HG03045 (cell line): ENCODE measurements at regions not wholly inside any gene's neighbourhood (a gene's known extent, or its start where the extent isn't known, plus 50 kb on each side); places are given as distances from the start of the nearest gene placed in this dataset.
"Not testable (repeated sequence)": the region's sequence is repeated elsewhere in the genome, so short reads cannot be mapped to it uniquely, and the experiment has no call there.

Experiments used
- ATAC-seq: cut with Tn5 transposase; IDR thresholded peaks from one replicate; pipeline ENCODE4 v1.9.1; 2021; ENCODE audit warnings: mild to moderate bottlenecking, moderate library complexity; ENCODE audit not compliant: unreplicated experiment

DNA sequence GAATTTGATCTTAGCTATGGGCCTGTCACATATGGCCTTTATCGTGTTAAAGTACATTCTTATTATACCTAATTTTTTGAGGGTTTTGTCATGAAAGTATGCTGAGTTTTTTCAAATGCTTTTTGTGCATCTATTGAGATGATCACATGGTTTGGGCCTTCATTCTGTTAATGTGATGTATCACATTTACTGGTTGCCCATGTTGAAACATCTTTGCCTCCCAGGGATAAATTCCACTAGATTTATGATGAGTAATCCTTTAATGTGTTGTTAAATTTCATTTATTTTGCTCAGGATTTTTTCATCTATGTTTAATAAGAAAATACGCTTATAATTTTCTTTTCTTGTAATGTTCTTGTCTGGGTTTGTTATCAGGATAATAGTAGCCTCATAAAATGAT, 442.0 kb downstream of the MDFIC start:
- ATAC-seq, result no peak

DNA sequence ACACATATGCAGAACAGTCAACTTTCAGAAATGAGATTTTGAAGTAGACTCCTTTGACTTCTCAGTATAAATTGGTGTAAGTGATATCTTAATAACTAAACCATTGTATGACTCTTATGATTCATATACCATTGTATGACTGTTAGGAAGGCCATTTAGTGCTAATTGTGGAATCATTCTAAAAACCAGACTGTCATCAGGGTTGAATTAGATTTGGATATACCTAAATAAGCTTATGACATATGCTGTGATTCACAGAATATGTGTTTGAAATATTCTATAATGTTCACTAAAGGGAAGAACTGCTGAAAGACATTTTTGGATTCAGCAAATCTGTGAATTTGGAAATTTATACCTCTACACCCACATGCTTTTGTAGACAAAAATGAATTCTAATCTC, 438.1 kb downstream of the MDFIC start:
- ATAC-seq, result no peak

DNA sequence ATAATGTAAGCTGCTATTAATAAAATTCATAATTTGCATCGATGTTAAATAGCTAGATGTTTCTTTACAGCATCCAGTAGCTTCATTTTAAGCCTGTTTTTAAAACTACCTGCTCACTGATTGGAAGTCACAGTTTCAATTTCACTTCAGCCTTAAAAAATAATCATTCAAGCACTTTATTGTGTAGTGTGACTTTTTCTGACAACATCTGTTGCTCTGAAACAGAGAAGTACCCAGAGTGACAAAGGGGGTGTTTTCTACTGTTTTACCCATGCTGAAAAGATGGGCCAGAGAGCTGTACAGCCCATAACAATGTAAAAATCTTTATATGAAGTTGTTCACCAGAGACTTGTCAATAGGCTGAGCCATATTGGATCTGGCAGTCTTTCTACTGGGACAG, 437.2 kb downstream of the MDFIC start:
- no peak for ATAC-seq

DNA sequence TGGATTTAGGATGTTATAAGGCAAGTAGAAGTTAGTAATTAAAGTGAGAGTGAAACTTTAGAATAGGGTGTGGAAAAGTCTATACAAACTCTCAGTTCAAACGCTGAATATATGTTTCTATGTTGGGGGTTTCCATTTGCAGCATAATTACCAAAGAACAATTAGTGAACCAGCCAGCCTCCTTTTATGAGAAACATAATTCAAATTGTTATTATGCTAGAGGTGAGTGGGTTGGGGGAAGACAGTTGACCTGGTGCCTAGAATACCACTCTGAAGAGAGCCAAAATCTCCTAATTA, 435.8 kb downstream of the MDFIC start:
- ATAC-seq, result no peak

DNA sequence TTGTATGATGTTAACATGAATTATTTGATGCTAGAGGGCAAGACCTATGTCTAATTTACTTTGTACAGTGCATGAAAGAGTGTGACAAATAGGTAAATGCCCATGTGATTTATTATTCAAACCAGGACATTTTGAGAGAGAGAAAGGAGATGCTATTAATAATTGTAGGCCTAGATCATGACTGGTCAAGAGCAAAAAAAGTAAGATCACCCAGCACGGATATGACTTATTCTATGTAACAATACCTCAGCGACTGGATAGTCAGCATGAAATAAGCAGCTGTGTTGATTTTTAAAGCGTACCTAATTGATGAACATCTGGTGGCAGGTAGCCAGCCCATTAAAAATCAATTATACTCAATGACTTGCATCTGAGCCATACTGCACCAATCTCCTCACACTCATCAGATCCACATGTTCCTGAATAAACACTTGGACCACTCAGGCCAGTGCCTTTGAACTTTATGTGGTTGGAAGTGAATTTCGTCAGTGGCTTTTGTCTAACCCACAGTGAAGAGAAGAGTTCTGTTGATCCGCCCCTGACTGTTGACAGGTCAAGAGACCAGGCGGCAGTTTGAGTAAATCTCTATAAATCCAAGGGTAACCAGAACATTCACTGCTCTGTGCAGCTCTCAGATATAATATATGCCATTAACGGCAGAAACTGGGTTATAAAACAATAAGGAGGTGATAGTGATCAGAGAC, 435.3 kb downstream of the MDFIC start:
- no peak for ATAC-seq

DNA sequence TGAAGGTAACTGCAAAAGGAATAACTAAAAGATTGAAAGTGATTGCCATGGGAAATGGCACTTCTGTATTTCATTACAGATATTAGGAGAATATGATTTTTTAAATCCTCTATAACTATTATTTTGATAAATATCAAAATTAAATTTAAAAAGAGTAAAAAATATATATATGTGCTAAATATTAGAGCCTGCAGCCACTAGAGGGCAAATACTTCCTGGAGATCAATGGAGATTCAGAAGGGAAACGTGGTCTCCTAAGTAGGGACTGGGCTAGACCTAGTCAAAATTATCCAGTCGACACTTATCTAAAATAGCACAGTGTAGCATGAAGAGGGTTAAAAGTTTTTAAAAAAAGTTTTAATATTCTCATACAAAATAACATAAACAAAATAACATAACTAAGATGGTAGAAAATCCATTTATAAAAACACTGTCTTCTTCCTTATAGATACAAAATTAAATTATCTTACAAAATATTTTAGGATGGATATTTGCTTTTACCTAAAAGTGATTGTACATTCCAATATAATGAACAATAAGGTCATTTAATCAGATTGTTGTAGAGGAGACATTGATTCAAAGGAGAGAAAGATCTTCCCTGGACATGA, 434.3 kb downstream of the MDFIC start:
- no peak for ATAC-seq

DNA sequence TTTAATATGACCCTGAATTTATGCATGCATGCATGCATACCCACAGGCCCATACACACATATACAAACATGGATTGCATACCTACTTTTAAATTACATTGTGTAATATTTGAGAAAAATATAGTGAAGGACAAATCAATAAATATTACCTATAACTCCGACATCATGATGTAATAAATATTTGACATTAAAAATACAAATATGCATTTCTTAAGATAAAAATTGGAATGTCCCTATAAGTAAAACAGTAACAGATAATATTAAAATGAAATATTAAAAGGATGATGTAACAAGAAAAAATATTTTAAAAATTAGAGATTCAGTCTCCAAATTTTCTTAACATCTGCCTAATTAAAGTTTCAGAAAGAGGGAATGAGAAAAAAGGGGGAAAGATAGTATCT, 433.0 kb downstream of the MDFIC start:
- no peak for ATAC-seq

DNA sequence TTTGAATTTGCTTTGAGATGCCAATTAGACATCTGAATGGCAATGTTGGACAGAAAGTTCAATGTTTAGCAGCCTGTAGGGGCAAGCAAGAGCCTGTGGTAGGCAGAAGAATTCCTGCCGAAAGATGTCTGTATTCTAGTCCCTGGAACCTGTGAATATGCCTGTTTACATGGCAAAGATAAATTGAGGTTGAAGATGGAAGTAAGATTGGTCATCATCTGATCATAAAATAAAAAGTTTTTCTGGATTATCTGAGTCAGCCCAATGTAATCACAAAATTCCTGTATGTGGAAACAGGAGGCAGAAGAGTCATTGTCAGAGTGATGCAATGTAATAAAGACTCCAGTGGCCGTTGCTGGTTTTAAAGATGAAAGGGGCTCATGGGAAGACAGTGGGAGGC, 430.5 kb downstream of the MDFIC start:
- ATAC-seq, result no peak

DNA sequence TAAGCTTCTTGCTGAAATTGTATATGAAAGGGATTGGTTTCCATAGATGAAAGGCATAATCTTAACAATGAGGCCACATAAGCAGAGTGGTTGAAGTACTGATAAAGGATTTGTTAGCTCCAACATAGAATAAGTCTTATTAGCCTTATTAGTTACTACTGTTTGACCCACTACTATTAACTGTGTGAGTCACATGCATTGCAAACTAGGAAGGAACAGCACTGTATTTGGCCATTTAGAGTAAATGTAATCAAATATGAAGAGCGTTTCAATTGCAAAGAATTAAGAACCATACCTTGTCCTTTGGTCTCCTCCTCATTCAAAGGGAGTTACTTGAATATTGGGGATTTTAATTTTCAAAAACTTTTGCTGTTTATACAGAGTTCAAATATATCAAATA, 428.9 kb downstream of the MDFIC start:
- ATAC-seq, result no peak

DNA sequence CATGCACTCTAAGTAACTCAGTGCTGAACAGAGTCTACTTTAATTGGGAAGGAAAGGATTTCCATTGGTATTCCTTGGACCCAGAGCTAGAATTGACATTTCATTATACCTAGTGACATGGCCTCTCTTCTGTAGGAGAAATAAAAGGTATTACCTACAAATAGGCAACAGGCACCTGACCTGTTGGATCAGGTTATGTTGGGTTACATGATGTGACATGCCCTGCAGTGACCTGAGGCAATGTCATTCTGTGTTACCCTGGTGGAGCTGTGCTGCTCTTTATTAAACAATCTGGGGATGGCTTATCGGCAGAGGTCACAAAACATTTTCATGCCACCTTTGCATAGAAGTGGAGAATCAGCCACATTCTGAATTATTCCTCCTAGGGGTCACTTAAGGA, 427.7 kb downstream of the MDFIC start:
- ATAC-seq, result no peak

DNA sequence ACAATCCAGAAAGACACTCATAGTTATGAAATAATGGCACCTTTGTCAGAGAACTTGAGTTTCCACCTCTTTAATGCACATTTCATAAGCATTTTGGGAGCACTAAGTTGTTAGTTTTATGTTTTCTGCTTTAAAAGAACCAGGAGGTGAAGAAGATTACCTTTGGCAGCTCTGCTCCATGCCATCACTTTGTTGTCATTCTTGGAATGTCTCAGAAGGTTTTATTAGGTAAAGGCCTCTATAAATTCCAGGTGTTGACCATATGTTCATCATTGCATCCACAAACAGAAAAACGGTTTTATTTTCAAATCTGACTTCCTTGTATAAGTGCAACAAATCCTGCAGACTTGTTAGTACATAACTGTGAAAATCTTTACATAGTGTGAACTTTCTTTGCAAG, 424.8 kb downstream of the MDFIC start:
- ATAC-seq, result no peak

DNA sequence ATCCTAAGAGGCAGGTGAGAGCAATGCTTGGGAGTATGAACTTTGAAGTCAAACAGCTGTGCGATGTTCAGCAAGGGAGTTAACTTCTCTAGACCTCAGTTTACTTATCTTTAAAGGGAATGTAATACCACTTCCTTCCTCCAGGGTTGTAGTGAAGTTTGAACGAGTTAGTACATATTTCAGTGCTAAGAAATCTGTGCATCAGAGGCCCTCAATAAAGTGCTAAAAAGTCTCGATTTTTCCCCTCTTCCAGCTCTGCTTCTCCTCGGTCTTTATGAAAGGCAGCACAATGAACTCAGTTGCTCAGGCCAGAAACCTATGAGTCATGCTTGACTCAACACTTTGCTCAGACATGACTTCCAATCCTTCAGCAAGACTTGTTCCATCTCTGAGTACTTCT, 418.9 kb downstream of the MDFIC start:
- no peak for ATAC-seq

DNA sequence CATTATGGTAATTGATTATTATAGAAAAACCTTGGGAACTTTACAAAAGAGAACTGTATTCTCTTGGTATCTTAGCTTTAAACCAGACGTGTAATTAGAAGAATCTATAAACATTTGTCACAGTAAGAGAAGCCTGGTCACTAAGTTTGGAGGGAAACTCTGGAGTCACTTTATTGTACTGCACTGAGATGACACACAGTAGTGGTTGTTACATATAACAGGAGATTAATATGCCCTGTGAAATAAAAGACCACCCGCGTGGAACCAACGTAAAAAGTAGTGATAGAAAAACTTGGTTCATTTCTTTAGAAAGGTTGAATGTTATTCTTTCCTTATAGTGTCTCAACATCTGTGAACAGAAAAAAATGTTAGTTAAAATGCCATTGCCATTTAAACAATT, 416.1 kb downstream of the MDFIC start:
- no peak for ATAC-seq

DNA sequence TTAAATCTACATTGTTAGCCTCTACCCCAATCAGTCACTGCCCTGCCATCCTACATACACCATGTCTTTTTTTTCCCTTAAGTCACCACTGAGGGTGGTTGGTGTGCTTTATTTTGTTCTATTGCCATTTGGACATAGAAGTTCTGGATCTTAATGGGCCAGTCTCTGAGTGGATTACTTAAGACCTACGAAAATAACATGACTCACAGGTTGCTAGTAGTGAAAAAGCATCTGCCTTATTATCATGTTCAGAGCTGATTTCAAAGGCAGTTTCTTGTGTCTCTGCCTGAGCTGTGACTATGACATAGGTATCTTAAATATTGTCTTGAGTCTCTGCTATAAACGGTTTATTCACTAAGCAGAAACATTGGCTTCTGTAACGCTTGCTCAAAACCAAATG, 410.8 kb downstream of the MDFIC start:
- ATAC-seq, result no peak

DNA sequence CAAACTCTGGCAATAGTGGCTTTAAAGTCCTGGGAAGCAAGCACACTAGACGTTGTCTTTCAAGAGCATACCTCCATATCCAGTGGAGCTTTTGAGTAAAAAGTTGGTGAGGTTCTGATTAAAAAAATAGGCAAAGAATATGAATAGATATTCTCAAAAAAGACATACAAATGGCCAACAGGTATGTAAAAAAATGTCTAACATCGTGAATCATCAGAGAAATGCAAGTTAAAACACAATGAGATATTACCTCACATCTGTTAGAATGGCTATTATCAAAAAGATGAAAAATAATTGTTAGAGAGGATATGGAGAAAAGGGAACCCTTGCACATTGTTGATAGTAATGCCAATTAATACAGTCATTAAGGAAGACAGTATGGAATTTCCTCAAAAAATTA, 407.1 kb downstream of the MDFIC start:
- ATAC-seq, result no peak

DNA sequence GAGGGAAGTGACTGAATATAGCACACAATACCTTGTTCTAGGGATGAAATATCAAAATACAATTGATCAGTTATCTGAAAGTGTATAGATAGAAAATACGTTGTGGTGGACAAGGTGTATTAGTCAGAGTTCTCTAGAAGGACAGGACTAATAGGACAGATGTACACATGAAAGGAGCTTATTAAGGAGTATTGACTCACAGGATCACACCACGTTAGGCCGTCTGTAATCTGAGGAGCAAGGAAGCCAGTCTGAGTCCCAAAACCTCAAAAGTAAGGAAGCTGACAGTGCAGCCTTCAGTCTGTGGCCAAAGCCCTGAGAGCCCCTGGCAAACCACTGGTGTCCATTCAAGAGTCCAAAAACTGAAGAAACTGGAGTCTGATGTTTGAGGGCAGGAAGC, 406.1 kb downstream of the MDFIC start:
- ATAC-seq, result no peak

DNA sequence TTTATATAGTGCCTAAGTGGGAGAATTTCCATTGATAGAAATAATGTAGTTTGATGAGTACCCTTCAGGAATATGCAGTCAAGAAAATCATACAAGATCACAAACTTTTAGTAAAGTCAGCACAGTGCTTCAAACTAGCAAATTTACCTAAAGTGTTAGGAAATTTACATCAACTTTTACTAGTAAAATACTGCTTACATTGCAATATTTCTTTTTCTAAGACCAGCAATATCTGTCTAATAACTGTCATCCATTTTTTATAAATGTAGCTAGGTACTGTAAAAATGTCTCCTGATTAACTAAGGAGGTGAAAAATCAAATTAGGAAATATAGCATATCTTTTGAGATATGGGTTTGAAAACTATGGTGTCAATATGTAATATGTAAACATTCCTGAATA, 405.4 kb downstream of the MDFIC start:
- no peak for ATAC-seq

DNA sequence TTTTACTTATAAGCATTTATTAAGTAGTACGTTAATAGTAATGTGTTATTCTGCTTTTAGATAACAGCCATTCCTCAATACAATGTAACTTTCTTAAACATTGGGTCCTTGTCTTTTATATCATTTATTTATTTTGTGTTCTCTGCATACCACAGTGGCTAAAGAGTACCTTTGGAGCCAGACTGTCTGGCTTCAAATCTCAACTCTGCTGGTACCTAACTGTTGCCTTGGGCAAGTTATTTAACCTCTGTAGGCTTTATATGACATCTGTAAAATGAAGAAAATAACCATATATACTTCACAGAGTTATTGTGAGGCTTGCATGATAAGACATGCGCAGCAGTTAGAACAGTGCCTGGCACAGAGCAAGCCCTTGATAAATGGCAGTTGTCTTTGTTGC, 397.6 kb downstream of the MDFIC start:
- ATAC-seq, result no peak

DNA sequence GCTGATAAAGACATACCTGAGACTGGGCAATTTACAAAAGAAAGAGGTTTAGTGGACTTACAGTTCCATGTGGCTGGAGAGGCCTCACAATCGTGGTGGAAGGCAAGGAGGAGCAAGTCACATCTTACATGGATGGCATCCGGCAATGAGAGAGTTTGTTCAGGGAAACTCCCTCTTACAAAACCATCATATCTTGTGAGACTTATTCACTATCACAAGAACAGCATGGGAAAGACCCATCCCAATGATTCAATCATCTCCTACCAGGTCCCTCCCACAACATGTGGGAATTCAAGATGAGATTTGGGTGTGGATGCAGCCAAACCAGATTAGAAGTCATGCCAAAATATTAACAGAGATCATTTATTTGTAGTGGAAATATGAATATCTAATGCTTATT, 388.4 kb downstream of the MDFIC start:
- not testable (repeated sequence) for ATAC-seq

DNA sequence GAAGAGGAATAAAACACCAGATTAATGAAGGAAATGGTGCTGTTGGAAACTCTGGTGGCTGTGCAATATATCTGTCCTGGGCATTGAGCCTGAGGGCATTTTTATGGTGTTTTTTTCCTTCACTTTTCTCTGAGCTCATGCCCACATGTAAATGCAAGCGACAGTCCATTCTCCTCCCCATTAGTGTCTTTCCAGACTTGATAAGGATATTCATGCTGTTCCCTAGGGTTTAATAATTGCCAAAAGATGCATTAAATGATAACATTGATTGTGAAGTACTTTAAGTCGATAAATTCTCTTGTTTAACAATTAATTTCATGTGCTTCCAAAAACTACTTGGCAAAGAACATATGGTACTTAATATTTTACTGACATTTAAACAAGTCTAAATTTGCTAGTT, 384.7 kb downstream of the MDFIC start:
- no peak for ATAC-seq

DNA sequence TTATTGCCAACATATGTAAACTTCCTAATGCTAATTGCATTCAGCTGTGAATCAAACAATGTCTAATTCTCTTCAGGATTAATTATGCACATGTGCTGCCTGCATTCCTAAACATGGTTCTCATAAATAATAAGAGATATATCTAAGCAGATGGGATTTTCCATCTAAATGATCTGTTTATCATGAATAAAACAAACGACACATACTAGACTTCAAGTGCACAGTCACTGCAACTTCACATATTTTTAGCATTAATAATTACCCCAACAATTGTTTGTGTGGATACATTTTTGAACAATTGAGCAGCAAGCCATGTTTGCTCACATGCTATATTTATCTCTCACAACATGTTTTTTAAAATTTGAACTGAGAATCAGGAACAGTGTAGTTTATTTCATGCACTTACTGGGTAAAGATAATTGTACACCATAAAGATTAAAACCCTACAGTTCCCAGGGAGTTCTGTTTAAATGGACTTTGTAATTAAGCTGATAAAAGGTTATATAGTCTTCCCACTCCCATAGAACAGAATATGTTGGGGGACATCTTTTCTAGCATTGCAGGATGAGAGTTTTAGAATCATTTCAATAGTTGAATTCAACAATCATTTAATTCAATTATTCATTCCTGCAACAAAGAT, 378.5 kb downstream of the MDFIC start:
- no peak for ATAC-seq

DNA sequence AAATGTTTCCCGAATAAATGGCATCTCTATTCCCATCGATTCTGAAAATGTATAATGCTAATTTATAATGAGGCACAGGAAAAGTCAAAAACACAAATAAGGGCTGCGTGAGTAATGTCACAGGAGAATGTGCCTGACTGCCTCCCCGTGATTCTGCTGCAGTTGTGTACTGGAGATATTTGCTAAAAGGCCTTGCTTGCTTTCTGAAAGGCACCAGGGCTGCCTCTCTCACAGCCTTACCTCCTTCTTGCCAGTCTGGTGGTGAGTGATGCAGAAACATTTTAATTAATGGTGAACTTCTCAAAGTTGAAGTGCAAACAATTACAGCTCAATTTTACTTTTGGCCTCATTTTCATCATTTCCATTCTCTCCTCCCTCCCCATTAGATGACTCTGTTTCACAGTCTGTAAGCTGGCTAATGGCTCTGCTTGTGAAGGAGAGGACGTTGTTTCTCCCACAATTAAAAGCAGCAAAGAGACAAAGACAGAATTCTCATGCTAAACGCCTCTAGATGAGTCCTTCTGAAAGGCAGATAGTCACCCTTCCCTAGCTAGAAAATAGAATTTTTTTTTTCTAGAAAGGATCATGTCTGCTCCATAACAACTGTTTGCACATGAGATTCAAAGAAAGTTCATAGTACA, 377.6 kb downstream of the MDFIC start:
- no peak for ATAC-seq
